ENCODE measurements at regions not wholly inside any gene's neighbourhood (a gene's known extent, or its start where the extent isn't known, plus 50 kb on each side); places are given as distances from the start of the nearest gene placed in this dataset.

DNA sequence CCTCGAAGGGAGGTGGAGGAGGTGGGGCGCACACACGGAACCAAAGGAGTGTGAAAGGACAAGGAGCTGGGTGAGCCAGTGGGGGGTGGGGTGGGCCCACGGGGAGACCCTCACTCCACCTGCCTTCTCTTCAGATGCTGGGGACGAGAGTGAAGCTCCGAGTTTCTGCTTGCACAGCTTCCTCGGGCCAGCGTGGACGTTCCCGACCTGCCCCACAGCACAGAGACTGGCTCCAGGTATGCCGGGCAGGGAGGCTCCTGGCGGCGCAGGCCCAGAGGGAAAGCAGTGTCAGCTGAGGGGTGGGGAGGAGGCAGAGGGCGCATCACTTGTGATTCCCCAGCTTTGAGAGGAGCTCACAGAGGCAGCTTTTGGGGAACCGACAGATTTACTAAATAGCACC is 98.5 kb upstream of the RPS6KA2 start:
- H3K36me3 Mint-ChIP-seq (ENCODE audit: low read depth), result no peaks in the 10 kb centered on the region
- H3K4me1 Mint-ChIP-seq (ENCODE audit: low read depth), result peaks cover 10% of the 10 kb centered on the region
- H3K27me3 Mint-ChIP-seq (ENCODE audit: low read depth), result no peaks in the 10 kb centered on the region
- DNase-seq (ENCODE audit: low spot score), result no peak
- TF ChIP-seq, protein P1, sequence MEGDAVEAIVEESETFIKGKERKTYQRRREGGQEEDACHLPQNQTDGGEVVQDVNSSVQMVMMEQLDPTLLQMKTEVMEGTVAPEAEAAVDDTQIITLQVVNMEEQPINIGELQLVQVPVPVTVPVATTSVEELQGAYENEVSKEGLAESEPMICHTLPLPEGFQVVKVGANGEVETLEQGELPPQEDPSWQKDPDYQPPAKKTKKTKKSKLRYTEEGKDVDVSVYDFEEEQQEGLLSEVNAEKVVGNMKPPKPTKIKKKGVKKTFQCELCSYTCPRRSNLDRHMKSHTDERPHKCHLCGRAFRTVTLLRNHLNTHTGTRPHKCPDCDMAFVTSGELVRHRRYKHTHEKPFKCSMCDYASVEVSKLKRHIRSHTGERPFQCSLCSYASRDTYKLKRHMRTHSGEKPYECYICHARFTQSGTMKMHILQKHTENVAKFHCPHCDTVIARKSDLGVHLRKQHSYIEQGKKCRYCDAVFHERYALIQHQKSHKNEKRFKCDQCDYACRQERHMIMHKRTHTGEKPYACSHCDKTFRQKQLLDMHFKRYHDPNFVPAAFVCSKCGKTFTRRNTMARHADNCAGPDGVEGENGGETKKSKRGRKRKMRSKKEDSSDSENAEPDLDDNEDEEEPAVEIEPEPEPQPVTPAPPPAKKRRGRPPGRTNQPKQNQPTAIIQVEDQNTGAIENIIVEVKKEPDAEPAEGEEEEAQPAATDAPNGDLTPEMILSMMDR (IDR thresholded peaks at IDR 0.05), result no peak
- H3K4me3 Mint-ChIP-seq (ENCODE audit: unreplicated experiment), result no peak overlapping the region
- H3K9me3 Mint-ChIP-seq (ENCODE audit: low read depth), result no peaks in the 10 kb centered on the region
- H3K27ac Mint-ChIP-seq (ENCODE audit: unreplicated experiment), result no peak overlapping the region

DNA sequence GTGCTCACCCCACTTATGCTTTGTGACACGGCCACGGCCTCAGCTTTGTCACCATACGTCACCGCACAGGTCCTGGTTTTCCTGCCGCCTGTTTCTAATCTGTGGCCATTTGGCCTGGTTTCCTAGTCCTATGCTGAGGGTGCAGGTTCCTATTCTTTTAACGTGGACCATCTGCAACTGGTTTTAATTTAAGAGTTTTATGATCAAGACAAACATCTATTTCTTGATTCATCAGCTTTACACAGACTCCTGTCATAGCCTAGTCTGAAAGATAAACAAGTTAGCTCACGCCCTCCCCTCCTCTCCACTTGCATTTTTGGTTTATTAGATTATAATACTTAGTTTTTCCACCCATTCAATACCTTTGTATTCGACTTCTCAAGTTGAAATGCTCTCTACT is 97.5 kb upstream of the RPS6KA2 start:
- Mint-ChIP-seq H3K27me3 (ENCODE audit: low read depth) (no peaks in the 10 kb centered on the region), H3K36me3 (ENCODE audit: low read depth) (no peaks in the 10 kb centered on the region), H3K27ac (ENCODE audit: unreplicated experiment) (no peak overlapping the region), H3K9me3 (ENCODE audit: low read depth) (no peaks in the 10 kb centered on the region), H3K4me1 (ENCODE audit: low read depth) (peaks cover 10% of the 10 kb centered on the region), H3K4me3 (ENCODE audit: unreplicated experiment) (no peak overlapping the region)
- no peak for DNase-seq (ENCODE audit: low spot score)
- TF ChIP-seq, protein P1 (IDR thresholded peaks at IDR 0.05), result no peak

DNA sequence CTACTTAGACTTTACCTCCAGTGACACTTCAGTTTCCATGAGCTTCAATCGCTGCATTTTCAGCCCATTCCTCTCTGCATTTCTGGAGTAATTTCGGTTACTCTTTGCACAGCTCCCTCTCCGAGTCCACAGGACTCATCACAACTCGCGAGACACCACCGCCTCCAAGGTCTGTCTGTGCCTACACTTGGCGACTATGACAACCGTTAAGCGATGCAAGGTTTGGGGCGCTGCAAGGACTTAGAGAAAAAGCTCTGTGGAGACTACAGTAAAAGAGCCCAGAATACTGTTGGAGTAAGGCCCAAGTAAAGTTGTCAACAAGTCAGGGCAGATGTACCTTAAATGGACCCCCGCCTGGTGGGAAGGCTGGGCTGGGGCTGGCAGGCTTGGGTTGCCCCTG is 95.7 kb upstream of the RPS6KA2 start:
- Mint-ChIP-seq H3K27me3 (ENCODE audit: low read depth) (no peaks in the 10 kb centered on the region), H3K4me3 (ENCODE audit: unreplicated experiment) (no peak overlapping the region), H3K36me3 (ENCODE audit: low read depth) (no peaks in the 10 kb centered on the region), H3K4me1 (ENCODE audit: low read depth) (peaks cover 3% of the 10 kb centered on the region), H3K27ac (ENCODE audit: unreplicated experiment) (no peak overlapping the region), H3K9me3 (ENCODE audit: low read depth) (no peaks in the 10 kb centered on the region)
- no peak for DNase-seq (ENCODE audit: low spot score)
- TF ChIP-seq, protein P1 (IDR thresholded peaks at IDR 0.05), result no peak

DNA sequence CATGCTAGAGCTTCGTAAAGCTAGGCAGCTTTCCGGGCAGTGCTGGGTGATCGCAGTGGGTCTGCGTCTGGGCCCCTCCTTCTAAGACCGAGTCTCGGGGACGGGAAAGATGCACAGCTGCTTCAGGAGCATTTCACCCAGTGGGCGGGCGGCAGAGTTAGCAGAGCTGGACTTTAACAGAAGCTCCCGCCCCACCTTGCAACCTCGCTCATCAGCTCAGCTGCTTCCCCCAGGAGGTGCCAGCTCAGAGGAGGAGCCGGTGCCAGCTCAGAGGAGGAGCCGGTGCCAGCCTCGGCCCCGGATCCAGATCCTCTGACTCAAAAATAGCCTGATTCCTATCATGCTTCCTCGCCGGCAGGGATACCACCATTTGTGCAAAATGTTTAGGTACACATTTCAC is 94.5 kb upstream of the RPS6KA2 start:
- no peak for DNase-seq (ENCODE audit: low spot score)
- Mint-ChIP-seq H3K4me3 (ENCODE audit: unreplicated experiment) (no peak overlapping the region), H3K36me3 (ENCODE audit: low read depth) (no peaks in the 10 kb centered on the region), H3K27ac (ENCODE audit: unreplicated experiment) (no peak overlapping the region), H3K27me3 (ENCODE audit: low read depth) (no peaks in the 10 kb centered on the region), H3K9me3 (ENCODE audit: low read depth) (no peaks in the 10 kb centered on the region), H3K4me1 (ENCODE audit: low read depth) (peaks cover 3% of the 10 kb centered on the region)
- TF ChIP-seq, protein P1 (IDR thresholded peaks at IDR 0.05), result no peak

DNA sequence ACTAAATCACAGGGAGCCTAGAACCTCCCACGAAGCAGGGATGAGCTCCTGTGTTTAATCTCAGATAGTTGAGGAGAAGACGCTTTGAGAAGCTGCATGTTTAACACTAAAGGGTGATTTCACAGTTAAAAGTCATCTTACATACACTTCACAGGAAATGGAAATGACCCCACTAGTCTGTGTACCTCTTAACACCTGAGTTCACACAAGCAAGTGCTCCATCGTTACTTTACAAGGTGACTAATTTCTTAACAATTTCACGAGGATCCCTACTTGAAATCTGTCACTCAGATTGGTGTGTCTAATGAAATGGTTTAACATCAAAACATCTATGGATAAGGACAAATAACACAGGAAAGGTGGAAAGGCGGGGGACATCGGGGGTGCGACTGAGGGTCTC is 93.8 kb upstream of the RPS6KA2 start:
- H3K4me1 Mint-ChIP-seq (ENCODE audit: low read depth), result peaks cover 3% of the 10 kb centered on the region
- no peaks in the 10 kb centered on the region for H3K9me3 Mint-ChIP-seq (ENCODE audit: low read depth)
- H3K27me3 Mint-ChIP-seq (ENCODE audit: low read depth), result no peaks in the 10 kb centered on the region
- H3K4me3 Mint-ChIP-seq (ENCODE audit: unreplicated experiment), result no peak overlapping the region
- no peaks in the 10 kb centered on the region for H3K36me3 Mint-ChIP-seq (ENCODE audit: low read depth)
- DNase-seq (ENCODE audit: low spot score), result no peak
- TF ChIP-seq, protein P1 (IDR thresholded peaks at IDR 0.05), result no peak
- no peak overlapping the region for H3K27ac Mint-ChIP-seq (ENCODE audit: unreplicated experiment)
